Thoracic aorta (tissue), 2 donors: ENCODE measurements at regions not wholly inside any gene's neighbourhood (a gene's known extent, or its start where the extent isn't known, plus 50 kb on each side); places are given as distances from the start of the nearest gene placed in this dataset.

Experiments
- ATAC-seq: fragments of 150-250 bp; one replicate; pipeline ENCODE4 v1.8.0; 2017; ENCODE audit warnings: low read depth; ENCODE audit not compliant: insufficient number of reproducible peaks, low FRiP score
- DNase-seq: peaks from one replicate; pipeline ENCODE4 v3.0.0-alpha.2; 2020; ENCODE audit warnings: low spot score
- H3K27ac ChIP-seq, 2 donors: fragments of 200-600 bp; sonication (generic); 1 replicate in 1 of 2; 2 replicates in 1 of 2; pipeline ENCODE4 v1.5.1; 2016; ENCODE audit warnings: mild to moderate bottlenecking in 2 of 2, moderate library complexity in 2 of 2
- H3K27me3 ChIP-seq: fragments of 200-600 bp; sonication (generic); replicated peaks from 2 replicates; pipeline ENCODE4 v1.6.0; 2016; ENCODE audit warnings: mild to moderate bottlenecking; ENCODE audit not compliant: insufficient read depth
- H3K36me3 ChIP-seq: fragments of 200-600 bp; sonication (generic); one replicate; pipeline ENCODE4 v1.5.1; 2016
- H3K4me1 ChIP-seq, 2 donors: fragments of 200-600 bp; sonication (generic); 1 replicate in 1 of 2; 2 replicates in 1 of 2; pipeline versions ENCODE4 v1.5.1 to v1.6.0; 2016; ENCODE audit warnings: low read depth in 2 of 2, mild to moderate bottlenecking in 1 of 2; ENCODE audit not compliant: control insufficient read depth in 1 of 2
- H3K4me3 ChIP-seq: fragments of 200-600 bp; sonication (generic); 2 replicates; pipeline ENCODE4 v1.5.1; 2016; ENCODE audit warnings: mild to moderate bottlenecking
- H3K9me3 ChIP-seq: fragments of 200-600 bp; sonication (generic); 2 replicates; pipeline ENCODE4 v1.5.1; 2016
- TF ChIP-seq, protein P1 (sequence below): fragments of 200-600 bp; sonication (generic); IDR thresholded peaks from one replicate; pipeline ENCODE4 v1.5.1; 2019; ENCODE audit warnings: antibody characterized with exemption

- ATAC-seq = no peak
- no peak overlapping the region for H3K27ac ChIP-seq
- H3K27me3 ChIP-seq = no peaks in the 10 kb centered on the region
- no peak for DNase-seq
- H3K4me3 ChIP-seq = no peak overlapping the region
- H3K9me3 ChIP-seq = no peaks in the 10 kb centered on the region
- H3K4me1 ChIP-seq = peaks cover 4 to 11% of the 10 kb centered on the region in 2 donors
- TF ChIP-seq, protein P1, sequence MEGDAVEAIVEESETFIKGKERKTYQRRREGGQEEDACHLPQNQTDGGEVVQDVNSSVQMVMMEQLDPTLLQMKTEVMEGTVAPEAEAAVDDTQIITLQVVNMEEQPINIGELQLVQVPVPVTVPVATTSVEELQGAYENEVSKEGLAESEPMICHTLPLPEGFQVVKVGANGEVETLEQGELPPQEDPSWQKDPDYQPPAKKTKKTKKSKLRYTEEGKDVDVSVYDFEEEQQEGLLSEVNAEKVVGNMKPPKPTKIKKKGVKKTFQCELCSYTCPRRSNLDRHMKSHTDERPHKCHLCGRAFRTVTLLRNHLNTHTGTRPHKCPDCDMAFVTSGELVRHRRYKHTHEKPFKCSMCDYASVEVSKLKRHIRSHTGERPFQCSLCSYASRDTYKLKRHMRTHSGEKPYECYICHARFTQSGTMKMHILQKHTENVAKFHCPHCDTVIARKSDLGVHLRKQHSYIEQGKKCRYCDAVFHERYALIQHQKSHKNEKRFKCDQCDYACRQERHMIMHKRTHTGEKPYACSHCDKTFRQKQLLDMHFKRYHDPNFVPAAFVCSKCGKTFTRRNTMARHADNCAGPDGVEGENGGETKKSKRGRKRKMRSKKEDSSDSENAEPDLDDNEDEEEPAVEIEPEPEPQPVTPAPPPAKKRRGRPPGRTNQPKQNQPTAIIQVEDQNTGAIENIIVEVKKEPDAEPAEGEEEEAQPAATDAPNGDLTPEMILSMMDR = no peak
- no peaks in the 10 kb centered on the region for H3K36me3 ChIP-seq
Observed at GRCh38 chr2:42978175-42978886, 185.9 kb upstream of the HAAO start.

- no peak overlapping the region for H3K27ac ChIP-seq
- TF ChIP-seq, protein P1 = no peak
Observed at GRCh38 chr2:42977270-42978174, 185.1 kb upstream of the HAAO start.

GRCh38 chr2:42976351-42976750 is 184.0 kb upstream of the HAAO start:
- Histone ChIP-seq H3K4me1 (peaks cover 4 to 11% of the 10 kb centered on the region in 2 donors), H3K27me3 (no peaks in the 10 kb centered on the region), H3K27ac (no peak overlapping the region), H3K9me3 (no peaks in the 10 kb centered on the region), H3K4me3 (no peak overlapping the region), H3K36me3 (no peaks in the 10 kb centered on the region)
- no peak for ATAC-seq
- DNase-seq = no peak
- TF ChIP-seq, protein P1 = no peak

More at GRCh38 chr2:42977270-42978174, 185.1 kb upstream of the HAAO start:
- no peak for DNase-seq
- no peaks in the 10 kb centered on the region for H3K27me3 ChIP-seq
- H3K4me3 ChIP-seq = no peak overlapping the region
- H3K9me3 ChIP-seq = no peaks in the 10 kb centered on the region
- H3K36me3 ChIP-seq = no peaks in the 10 kb centered on the region
- peaks cover 4 to 11% of the 10 kb centered on the region in 2 donors for H3K4me1 ChIP-seq
- ATAC-seq = no peak

DNA sequence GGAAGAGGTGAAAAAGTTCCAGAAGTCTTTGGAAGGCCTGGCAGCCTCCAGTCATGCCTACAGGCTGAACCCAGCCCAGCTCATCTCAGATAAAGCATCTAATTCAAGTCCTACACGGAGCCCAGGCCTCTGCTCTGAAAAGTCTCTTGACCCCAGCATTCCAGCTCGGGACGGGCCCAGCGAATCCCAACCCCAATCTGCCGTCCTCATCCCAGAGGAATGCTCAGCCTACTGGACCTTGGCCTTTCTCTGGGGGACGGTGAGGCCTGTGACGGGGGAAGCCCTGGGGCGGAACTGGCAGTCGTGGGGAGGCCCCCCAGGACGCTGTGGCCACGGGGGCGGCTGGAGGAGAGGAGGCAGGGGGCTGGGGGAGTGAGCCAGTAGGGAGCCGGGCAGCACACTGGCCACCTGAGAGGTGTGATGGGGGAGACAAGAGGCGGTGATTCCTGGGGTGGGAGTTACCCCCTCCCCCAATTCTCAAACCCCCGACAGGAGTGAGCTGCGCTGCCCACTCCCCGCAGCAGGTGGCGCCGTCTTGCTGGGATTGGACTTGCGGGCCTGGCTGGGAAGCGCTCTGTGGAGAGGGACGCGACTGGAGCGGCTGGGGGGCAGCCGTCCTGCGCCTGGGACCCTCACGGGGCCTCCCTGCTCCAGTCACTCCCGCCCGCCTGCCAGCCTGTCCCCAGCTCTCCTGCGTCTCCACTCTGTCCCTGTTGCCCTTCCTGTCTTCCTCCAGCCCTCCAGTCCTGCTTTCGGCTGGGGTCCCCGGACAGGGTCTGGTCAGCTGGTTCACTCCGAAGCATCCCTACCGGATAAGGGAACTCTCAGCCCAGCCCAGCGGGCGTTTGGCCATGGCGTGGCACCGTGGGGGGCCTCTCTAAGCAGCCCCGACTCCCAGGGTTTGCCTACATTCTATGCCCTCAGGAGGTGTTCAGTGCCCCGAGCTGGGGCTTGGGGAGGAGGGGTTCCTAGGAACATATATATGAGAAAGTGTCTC is 182.6 kb upstream of the HAAO start:
- peak overlapping the region; percentile 78 for H3K4me3 ChIP-seq
- TF ChIP-seq, protein P1 = peak; percentile 98
- no peaks in the 10 kb centered on the region for H3K36me3 ChIP-seq
- no peak for DNase-seq
- peaks cover 4 to 14% of the 10 kb centered on the region in 2 donors for H3K4me1 ChIP-seq
- no peaks in the 10 kb centered on the region for H3K9me3 ChIP-seq
- H3K27me3 ChIP-seq = no peaks in the 10 kb centered on the region
- ATAC-seq = peak; percentile 48
- peak overlapping the region in 1 of 2 donors; percentile 38 for H3K27ac ChIP-seq
